ENCODE measurements at regions not wholly inside any gene's neighbourhood (a gene's known extent, or its start where the extent isn't known, plus 50 kb on each side); places are given as distances from the start of the nearest gene placed in this dataset.

DNA sequence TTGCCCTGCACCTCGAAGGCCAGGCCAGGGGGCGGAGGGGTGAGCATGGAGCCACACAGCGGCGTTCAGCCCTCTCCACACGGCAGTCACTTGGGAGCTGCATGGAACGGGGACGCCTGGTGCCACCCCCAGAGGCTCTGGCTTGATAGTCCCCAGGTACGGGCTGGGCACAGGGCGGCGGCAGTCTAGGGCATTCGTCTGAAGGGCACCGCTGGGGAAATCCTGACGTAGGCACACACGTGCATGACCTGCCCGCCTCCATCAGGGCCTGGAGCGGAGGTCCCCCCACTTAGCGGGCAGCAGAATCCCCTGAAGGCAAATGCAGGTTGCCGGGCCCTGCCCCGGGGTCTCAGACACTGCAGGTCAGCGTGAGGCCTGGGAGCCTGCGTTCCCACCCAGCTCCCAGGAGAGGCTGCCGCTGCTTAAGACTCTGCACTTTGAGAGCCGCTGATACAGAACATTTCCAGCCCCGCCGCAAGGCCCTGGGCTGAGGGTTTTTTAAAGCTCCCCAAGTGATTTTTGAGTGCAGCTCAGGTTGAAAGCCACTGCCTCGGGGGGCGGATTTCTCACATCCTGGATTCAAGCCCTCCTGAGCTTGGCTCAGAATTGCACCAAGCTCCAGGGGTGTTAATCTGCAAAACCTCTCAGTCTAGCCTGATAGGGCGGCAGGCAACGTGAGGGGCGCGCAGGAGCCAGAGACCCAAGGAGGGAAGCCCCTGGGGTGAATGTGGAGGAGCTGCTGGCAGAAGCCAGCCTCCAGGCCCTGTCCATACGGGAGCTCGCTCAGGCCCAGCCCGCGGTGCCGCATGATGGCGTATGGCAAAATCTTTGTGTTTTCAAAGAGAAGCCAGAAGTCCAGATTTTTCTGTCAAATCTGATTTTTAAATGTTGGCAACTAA lies 182.3 kb upstream of the GSE1 start:
- Histone ChIP-seq H3K4me3 (replicated peaks in 1 of 3) (no peak overlapping the region), H3K36me3 (no peaks in the 10 kb centered on the region), H3K4me1 (no peaks in the 10 kb centered on the region), H3K27ac (no peak overlapping the region), H3K9me3 (no peaks in the 10 kb centered on the region), H3K27me3 (no peaks in the 10 kb centered on the region)
- 62 to 85% methylated on average over 14 to 28 of the region's 37 CpGs for WGBS, 2 donors
- TF ChIP-seq POLR2A (IDR thresholded peaks at IDR 0.05) = no peak
- TF ChIP-seq, protein P1, sequence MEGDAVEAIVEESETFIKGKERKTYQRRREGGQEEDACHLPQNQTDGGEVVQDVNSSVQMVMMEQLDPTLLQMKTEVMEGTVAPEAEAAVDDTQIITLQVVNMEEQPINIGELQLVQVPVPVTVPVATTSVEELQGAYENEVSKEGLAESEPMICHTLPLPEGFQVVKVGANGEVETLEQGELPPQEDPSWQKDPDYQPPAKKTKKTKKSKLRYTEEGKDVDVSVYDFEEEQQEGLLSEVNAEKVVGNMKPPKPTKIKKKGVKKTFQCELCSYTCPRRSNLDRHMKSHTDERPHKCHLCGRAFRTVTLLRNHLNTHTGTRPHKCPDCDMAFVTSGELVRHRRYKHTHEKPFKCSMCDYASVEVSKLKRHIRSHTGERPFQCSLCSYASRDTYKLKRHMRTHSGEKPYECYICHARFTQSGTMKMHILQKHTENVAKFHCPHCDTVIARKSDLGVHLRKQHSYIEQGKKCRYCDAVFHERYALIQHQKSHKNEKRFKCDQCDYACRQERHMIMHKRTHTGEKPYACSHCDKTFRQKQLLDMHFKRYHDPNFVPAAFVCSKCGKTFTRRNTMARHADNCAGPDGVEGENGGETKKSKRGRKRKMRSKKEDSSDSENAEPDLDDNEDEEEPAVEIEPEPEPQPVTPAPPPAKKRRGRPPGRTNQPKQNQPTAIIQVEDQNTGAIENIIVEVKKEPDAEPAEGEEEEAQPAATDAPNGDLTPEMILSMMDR (IDR thresholded peaks at IDR 0.05) = peak in 1 of 6 experiments; percentile 11
- intact Hi-C loops (cut with DNase I) = no loop called here
- DNase-seq = peak; percentile 52 to 77

DNA sequence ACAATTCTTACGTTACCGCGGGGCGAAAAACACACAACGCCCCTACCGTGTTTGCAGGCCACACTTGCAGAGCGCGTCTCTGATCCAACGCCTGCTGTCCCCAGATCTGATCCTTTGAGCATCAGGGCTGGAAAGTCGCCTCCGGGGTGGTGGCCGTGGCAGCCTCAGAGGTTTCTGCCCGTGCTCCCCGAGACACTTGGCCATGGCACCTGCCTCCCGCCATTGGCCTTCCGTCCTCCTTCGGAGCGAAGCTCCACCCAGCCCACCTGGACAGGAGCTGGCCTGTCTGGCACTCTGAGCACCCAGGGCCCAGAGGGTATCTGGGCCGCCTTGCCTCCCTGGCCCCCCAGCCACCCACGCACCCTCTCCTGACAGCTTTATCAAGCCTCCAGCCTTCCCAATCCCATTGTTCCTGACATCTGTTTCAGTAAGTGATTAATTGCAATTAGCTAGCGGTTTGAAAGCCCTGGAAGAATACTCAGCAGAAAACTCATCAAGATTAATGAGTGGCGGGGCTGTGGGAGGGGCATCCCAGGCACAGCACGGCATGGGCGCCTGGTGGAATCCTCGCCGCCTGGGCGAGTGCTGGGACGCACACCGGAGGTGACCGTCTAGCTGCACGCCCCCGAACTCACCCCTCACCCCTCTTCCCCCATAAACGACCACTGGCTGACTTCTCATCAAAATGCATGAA lies 181.5 kb upstream of the GSE1 start:
- 90 to 94% methylated on average over 33 of the region's 33 CpGs for WGBS, 2 donors

DNA sequence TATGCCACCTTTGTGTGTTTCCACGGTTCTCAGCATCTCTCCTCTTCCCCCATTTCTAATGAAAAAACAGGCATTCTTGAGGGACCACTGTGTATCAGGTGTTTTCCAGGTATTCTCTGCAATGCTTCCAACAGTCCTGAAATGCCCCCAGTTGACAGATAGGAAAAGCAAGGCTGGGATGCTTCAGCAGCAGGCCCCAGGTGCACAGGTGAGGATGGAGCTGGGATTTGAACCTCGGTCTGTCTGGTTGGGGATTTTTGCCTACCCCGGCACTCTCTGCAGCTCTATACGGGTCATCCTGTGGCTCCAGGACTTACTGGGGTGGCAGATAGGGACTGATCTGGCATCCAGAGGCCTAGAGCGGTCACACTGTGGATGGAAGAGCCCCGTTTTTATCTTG lies 180.5 kb upstream of the GSE1 start:
- intact Hi-C loops (cut with DNase I) = no loop called here
- Histone ChIP-seq H3K36me3 (no peaks in the 10 kb centered on the region), H3K4me1 (no peaks in the 10 kb centered on the region), H3K27ac (no peak overlapping the region), H3K27me3 (no peaks in the 10 kb centered on the region), H3K9me3 (no peaks in the 10 kb centered on the region), H3K4me3 (replicated peaks in 1 of 3) (no peak overlapping the region)
- TF ChIP-seq POLR2A (IDR thresholded peaks at IDR 0.05) = no peak
- TF ChIP-seq, protein P1 (IDR thresholded peaks at IDR 0.05) = no peak
- no peak for DNase-seq
- 93 to 95% methylated on average over 6 of the region's 6 CpGs for WGBS, 2 donors

More for the DNA sequence above, 181.5 kb upstream of the GSE1 start:
- no peaks in the 10 kb centered on the region for H3K9me3 ChIP-seq
- intact Hi-C loops (cut with DNase I) = no loop called here
- no peak for DNase-seq
- H3K36me3 ChIP-seq = no peaks in the 10 kb centered on the region
- H3K4me3 ChIP-seq (replicated peaks in 1 of 3) = no peak overlapping the region
- no peak overlapping the region for H3K27ac ChIP-seq
- TF ChIP-seq, protein P1 (IDR thresholded peaks at IDR 0.05) = no peak
- TF ChIP-seq POLR2A (IDR thresholded peaks at IDR 0.05) = no peak
- no peaks in the 10 kb centered on the region for H3K27me3 ChIP-seq
- no peaks in the 10 kb centered on the region for H3K4me1 ChIP-seq

DNA sequence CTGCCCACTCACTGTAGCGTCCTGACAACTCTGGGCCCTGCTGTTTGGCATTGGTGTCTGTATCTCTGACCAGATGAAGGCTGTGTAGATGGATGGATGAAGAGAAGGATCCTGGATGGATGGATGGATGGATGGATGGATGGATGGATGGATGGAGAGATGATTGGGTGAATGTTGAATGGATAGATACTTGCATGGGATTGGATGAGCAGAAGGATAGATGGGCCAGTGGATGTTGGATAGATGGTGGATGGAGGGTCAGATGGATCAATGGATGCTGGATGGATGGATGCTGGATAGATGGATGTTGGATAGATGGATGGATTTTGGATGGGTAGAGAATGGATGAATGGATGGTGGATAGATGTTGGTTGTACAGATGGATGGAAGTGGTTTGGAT lies 179.6 kb upstream of the GSE1 start:
- intact Hi-C loops (cut with DNase I) = no loop called here

More for the DNA sequence above, 179.6 kb upstream of the GSE1 start:
- Histone ChIP-seq H3K4me3 (replicated peaks in 1 of 3) (no peak overlapping the region), H3K9me3 (no peaks in the 10 kb centered on the region), H3K27ac (no peak overlapping the region), H3K4me1 (no peaks in the 10 kb centered on the region), H3K27me3 (no peaks in the 10 kb centered on the region), H3K36me3 (no peaks in the 10 kb centered on the region)
- no peak for DNase-seq
- WGBS, 2 donors = 86 to 96% methylated on average over 1 of the region's 1 CpG
- TF ChIP-seq, protein P1 (IDR thresholded peaks at IDR 0.05) = no peak
- TF ChIP-seq POLR2A (IDR thresholded peaks at IDR 0.05) = no peak

All from thyroid gland (tissue), 4 donors.